ENCODE measurements at regions not wholly inside any gene's neighbourhood (a gene's known extent, or its start where the extent isn't known, plus 50 kb on each side); places are given as distances from the start of the nearest gene placed in this dataset.

DNA sequence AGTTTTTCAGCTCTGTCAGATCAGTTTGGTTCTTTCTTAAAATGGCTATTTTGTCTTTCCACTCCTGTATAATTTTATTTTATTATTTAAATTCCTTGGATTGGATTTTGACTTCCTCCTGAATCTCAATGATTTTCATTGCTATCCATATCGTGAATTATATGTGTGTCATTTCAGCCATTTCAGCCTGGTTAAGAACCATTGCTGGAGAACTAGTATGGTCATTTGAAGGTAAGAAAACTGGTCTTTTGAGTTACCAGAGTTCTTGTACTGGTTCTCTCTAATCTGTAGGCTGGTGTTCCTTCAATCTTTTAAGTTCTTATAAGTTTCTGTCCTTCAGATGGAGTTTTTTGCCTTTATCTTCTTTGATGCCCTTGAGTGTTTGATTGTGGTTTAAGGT is 815.5 kb downstream of the KLHL13 start:
- TF ChIP-seq POLR2A (IDR thresholded peaks at IDR 0.05) (no peak), EP300 (IDR thresholded peaks at IDR 0.05; ENCODE audit: low read depth) (no peak)
- TF ChIP-seq, protein P1, sequence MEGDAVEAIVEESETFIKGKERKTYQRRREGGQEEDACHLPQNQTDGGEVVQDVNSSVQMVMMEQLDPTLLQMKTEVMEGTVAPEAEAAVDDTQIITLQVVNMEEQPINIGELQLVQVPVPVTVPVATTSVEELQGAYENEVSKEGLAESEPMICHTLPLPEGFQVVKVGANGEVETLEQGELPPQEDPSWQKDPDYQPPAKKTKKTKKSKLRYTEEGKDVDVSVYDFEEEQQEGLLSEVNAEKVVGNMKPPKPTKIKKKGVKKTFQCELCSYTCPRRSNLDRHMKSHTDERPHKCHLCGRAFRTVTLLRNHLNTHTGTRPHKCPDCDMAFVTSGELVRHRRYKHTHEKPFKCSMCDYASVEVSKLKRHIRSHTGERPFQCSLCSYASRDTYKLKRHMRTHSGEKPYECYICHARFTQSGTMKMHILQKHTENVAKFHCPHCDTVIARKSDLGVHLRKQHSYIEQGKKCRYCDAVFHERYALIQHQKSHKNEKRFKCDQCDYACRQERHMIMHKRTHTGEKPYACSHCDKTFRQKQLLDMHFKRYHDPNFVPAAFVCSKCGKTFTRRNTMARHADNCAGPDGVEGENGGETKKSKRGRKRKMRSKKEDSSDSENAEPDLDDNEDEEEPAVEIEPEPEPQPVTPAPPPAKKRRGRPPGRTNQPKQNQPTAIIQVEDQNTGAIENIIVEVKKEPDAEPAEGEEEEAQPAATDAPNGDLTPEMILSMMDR (IDR thresholded peaks at IDR 0.05) = no peak
